HCT116 (cell line): ENCODE measurements at regions not wholly inside any gene's neighbourhood (a gene's known extent, or its start where the extent isn't known, plus 50 kb on each side); places are given as distances from the start of the nearest gene placed in this dataset.

Source experiments
- ATAC-seq: fragments of 200-7000 bp; cut with Tn5 transposase; 2 replicates; pipeline ENCODE4 v1.9.1; 2020; ENCODE audit warnings: mild to moderate bottlenecking, moderate library complexity
- BruUV-seq: library from RNA; stranded (reverse); fragments of 400-500 nt; replicated peaks from 2 replicates; lab custom pipeline; 2021; lab: Mats Ljungman, UMichigan
- CTCF ChIA-PET: fragments of 300-600 bp; sonication (Branson Sonifier 250); formaldehyde crosslinking; loops from one replicate; lab custom pipeline; 2021; ENCODE audit warnings: antibody characterized with exemption; lab: Charles Lee
- POLR2A ChIA-PET: fragments of 300-600, 350-600 bp; sonication (Branson Sonifier 250); formaldehyde crosslinking; loops from one replicate; lab custom pipeline; 2021; ENCODE audit warnings: antibody characterized with exemption; lab: Charles Lee
- RAD21 ChIA-PET, 2 experiments: fragments of 300-600 bp; sonication (Branson Sonifier 250); formaldehyde crosslinking; loops; one replicate each; lab custom pipeline; 2023; ENCODE audit warnings: low total read pairs in 2 of 2; ENCODE audit not compliant: uncharacterized antibody in 2 of 2, unreplicated experiment in 2 of 2, low non-redundant PET in 1 of 2; lab: Charles Lee
- DNase-seq: peaks from one replicate; pipeline ENCODE4 v3.0.0-alpha.2; 2010; ENCODE audit warnings: low read depth, low spot score
- H2AFZ ChIP-seq: fragments of 200-600 bp; shearing (Covaris generic), sonication (generic); 2 replicates; pipeline ENCODE4 v1.6.1; 2017; ENCODE audit warnings: low read depth, mixed run types, mixed read lengths, antibody characterized with exemption, low read length; ENCODE audit not compliant: poor library complexity, severe bottlenecking
- H3K27ac ChIP-seq: 2 replicates; pipeline ENCODE4 v1.5.1; 2012; ENCODE audit warnings: low read depth, low read length
- H3K27me3 ChIP-seq: fragments of 200-600 bp; sonication (generic); 2 replicates; pipeline ENCODE4 v1.6.1; 2016; ENCODE audit warnings: mixed run types, low read length, mixed read lengths; ENCODE audit not compliant: insufficient read depth
- H3K36me3 ChIP-seq, 2 experiments: fragments of 200-500 bp in 1 of 2; fragments of 200-600 bp in 1 of 2; sonication (Bioruptor generic) in 1 of 2; sonication (generic) in 1 of 2; 2 replicates each; pipeline versions ENCODE4 v1.5.1 to v1.6.1; 2014 to 2016; ENCODE audit warnings: low read length in 2 of 2, inconsistent platforms in 1 of 2, mixed read lengths in 1 of 2, mixed run types in 1 of 2; ENCODE audit not compliant: insufficient read depth in 2 of 2, control insufficient read depth in 1 of 2
- H3K4me1 ChIP-seq, 2 experiments: fragments of 200-600 bp in 1 of 2; sonication (generic) in 1 of 2; 2 replicates each; pipeline versions ENCODE4 v1.5.1 to v1.6.1; 2012 to 2017; ENCODE audit warnings: low read length in 2 of 2, inconsistent platforms in 1 of 2, mild to moderate bottlenecking in 1 of 2, mixed read lengths in 1 of 2, mixed run types in 1 of 2, moderate library complexity in 1 of 2; ENCODE audit not compliant: insufficient read depth in 2 of 2, control insufficient read depth in 1 of 2
- H3K4me2 ChIP-seq: fragments of 200-600 bp; sonication (generic); 2 replicates; pipeline ENCODE4 v1.6.1; 2017; ENCODE audit warnings: mixed run types, low read length, mixed read lengths
- H3K4me3 ChIP-seq, 2 experiments: fragments of 200-600 bp in 1 of 2; sonication (generic) in 1 of 2; replicated peaks in 1 of 2; 2 replicates each; pipeline ENCODE4 v1.5.1; 2011 to 2016; ENCODE audit warnings: low read length in 2 of 2, control low read depth in 1 of 2, low read depth in 1 of 2, mild to moderate bottlenecking in 1 of 2, mixed read lengths in 1 of 2, mixed run types in 1 of 2
- H3K79me2 ChIP-seq: fragments of 200-600 bp; sonication (generic); 2 replicates; pipeline ENCODE4 v1.6.1; 2017; ENCODE audit warnings: mild to moderate bottlenecking, mixed run types, low read length, moderate library complexity, mixed read lengths; ENCODE audit not compliant: insufficient read depth
- H3K9ac ChIP-seq: fragments of 200-600 bp; sonication (generic); 2 replicates; pipeline ENCODE4 v1.6.1; 2016; ENCODE audit warnings: low read length, mixed read lengths
- H3K9me2 ChIP-seq: fragments of 200-600 bp; sonication (generic), shearing (Covaris generic); 2 replicates; pipeline ENCODE4 v1.6.1; 2017; ENCODE audit warnings: mixed run types, mild to moderate bottlenecking, moderate library complexity; ENCODE audit not compliant: insufficient read depth
- H3K9me3 ChIP-seq, 2 experiments: fragments of 200-500 bp in 1 of 2; fragments of 200-600 bp in 1 of 2; sonication (Bioruptor generic) in 1 of 2; sonication (generic) in 1 of 2; 2 replicates each; pipeline ENCODE4 v1.6.1; 2014 to 2017; ENCODE audit warnings: low read length in 2 of 2, mixed read lengths in 2 of 2, inconsistent platforms in 1 of 2, low read depth in 1 of 2, mild to moderate bottlenecking in 1 of 2, mixed run types in 1 of 2, moderate library complexity in 1 of 2; ENCODE audit not compliant: control insufficient read depth in 1 of 2, insufficient read depth in 1 of 2
- H4K20me1 ChIP-seq: fragments of 200-600 bp; sonication (generic), shearing (Covaris generic); 2 replicates; pipeline ENCODE4 v1.6.1; 2017; ENCODE audit warnings: mixed run types, mild to moderate bottlenecking, moderate library complexity; ENCODE audit not compliant: insufficient read depth
- CBX3 ChIP-seq: IDR thresholded peaks from 2 replicates; pipeline ENCODE4 v1.6.1; 2012; ENCODE audit warnings: low read depth
- ELF1 ChIP-seq: IDR thresholded peaks from 2 replicates; pipeline ENCODE4 v1.6.1; 2012; ENCODE audit warnings: low read depth, borderline replicate concordance
- FOSL1 ChIP-seq: IDR thresholded peaks from 2 replicates; pipeline ENCODE4 v1.6.1; 2012; ENCODE audit warnings: low read depth
- POLR2A ChIP-seq: IDR thresholded peaks from 2 replicates; pipeline ENCODE4 v1.7.0; 2011; ENCODE audit warnings: borderline replicate concordance; ENCODE audit not compliant: insufficient read depth, insufficient read length; ENCODE audit errors: extremely low read depth
- RAD21 ChIP-seq: IDR thresholded peaks from 2 replicates; pipeline ENCODE4 v1.6.1; 2012; ENCODE audit warnings: low read depth, mild to moderate bottlenecking
- SIN3A ChIP-seq: IDR thresholded peaks from 2 replicates; pipeline ENCODE4 v1.6.1; 2012; ENCODE audit warnings: low read depth
- ZBTB33 ChIP-seq: IDR thresholded peaks from 2 replicates; pipeline ENCODE4 v1.6.1; 2011; ENCODE audit warnings: mild to moderate bottlenecking, low read length, moderate library complexity; ENCODE audit not compliant: insufficient replicate concordance; ENCODE audit errors: extremely low read depth
- ZFX ChIP-seq: fragments of 450-650 bp; IDR thresholded peaks from 2 replicates; pipeline ENCODE4 v1.6.1; 2017
- intact Hi-C: fragments of 100-400 bp; cut with micrococcal nuclease; formaldehyde crosslinking; loops from 2 replicates; pipeline ENCODE4 v1.10.0; 2022
- TF ChIP-seq, protein P1 (sequence below): IDR thresholded peaks from 2 replicates; pipeline ENCODE4 v1.6.1; 2012

GRCh38 chr6:153237670-153238069 is 106.6 kb upstream of the RGS17 start:
- Histone ChIP-seq H3K27me3 (no peaks in the 10 kb centered on the region), H2AFZ (no peak overlapping the region), H4K20me1 (no peaks in the 10 kb centered on the region), H3K4me2 (no peak overlapping the region)
- no peak for DNase-seq
- TF ChIP-seq CBX3 (no peak), SIN3A (no peak), FOSL1 (no peak), ZBTB33 (no peak), RAD21 (no peak), ELF1 (no peak), POLR2A (no peak), ZFX (no peak)
- TF ChIP-seq, protein P1, sequence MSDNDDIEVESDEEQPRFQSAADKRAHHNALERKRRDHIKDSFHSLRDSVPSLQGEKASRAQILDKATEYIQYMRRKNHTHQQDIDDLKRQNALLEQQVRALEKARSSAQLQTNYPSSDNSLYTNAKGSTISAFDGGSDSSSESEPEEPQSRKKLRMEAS, result no peak
- TF ChIP-seq, all 23 proteins: peak for 0
- H3K9me2 ChIP-seq, result no peaks in the 10 kb centered on the region
- BruUV-seq, result no TSS peak
- H3K9ac ChIP-seq, result no peak overlapping the region
- H3K36me3 ChIP-seq, result no peaks in the 10 kb centered on the region
- H3K27ac ChIP-seq, result no peak overlapping the region
- intact Hi-C loops, result loop anchor here (10.0 kb wide), 1 partner anchor 807 kb away; no protein-coding TSS in a partner anchor
- no peak for ATAC-seq
- H3K4me1 ChIP-seq, result no peaks in the 10 kb centered on the region
- CTCF ChIA-PET, result no interaction called here
- no peaks in the 10 kb centered on the region for H3K9me3 ChIP-seq
- POLR2A ChIA-PET, result no interaction called here
- RAD21 ChIA-PET, result no interaction called here
- no peak overlapping the region for H3K4me3 ChIP-seq
- no peaks in the 10 kb centered on the region for H3K79me2 ChIP-seq
